ENCODE measurements at regions not wholly inside any gene's neighbourhood (a gene's known extent, or its start where the extent isn't known, plus 50 kb on each side); places are given as distances from the start of the nearest gene placed in this dataset.

- no peaks in the 10 kb centered on the region for H3K27me3 ChIP-seq (ENCODE audit: control insufficient read depth in 3 of 3, insufficient read depth in 3 of 3, low read length in 3 of 3)
- H3K4me1 ChIP-seq (ENCODE audit: control insufficient read depth in 3 of 3, insufficient read depth in 3 of 3, low read length in 3 of 3): no peaks in the 10 kb centered on the region
- no peaks in the 10 kb centered on the region for H3K9me3 ChIP-seq (ENCODE audit: control insufficient read depth in 3 of 3, low read length in 3 of 3)
- H3K9ac ChIP-seq (ENCODE audit: low read depth in 1 of 3, low read length in 3 of 3): no peak overlapping the region
- no peak overlapping the region for H3K4me3 ChIP-seq (ENCODE audit: low read length in 3 of 3)
- no peaks in the 10 kb centered on the region for H3K36me3 ChIP-seq (ENCODE audit: control insufficient read depth in 3 of 3, insufficient read depth in 3 of 3, low read length in 3 of 3)
- H3K27ac ChIP-seq (ENCODE audit: low read depth, low read length): no peak overlapping the region
These were observed 360.3 kb upstream of the NOCT start for GRCh38 chr4:138655286-138655685.

GRCh38 chr4:138650929-138651448 lies 364.6 kb upstream of the NOCT start:
- Histone ChIP-seq H3K36me3 (ENCODE audit: control insufficient read depth in 3 of 3, insufficient read depth in 3 of 3, low read length in 3 of 3) (no peaks in the 10 kb centered on the region), H3K27ac (ENCODE audit: low read depth, low read length) (no peak overlapping the region), H3K27me3 (ENCODE audit: control insufficient read depth in 3 of 3, insufficient read depth in 3 of 3, low read length in 3 of 3) (no peaks in the 10 kb centered on the region), H3K4me3 (ENCODE audit: low read length in 3 of 3) (no peak overlapping the region), H3K4me1 (ENCODE audit: control insufficient read depth in 3 of 3, insufficient read depth in 3 of 3, low read length in 3 of 3) (no peaks in the 10 kb centered on the region), H3K9ac (ENCODE audit: low read depth in 1 of 3, low read length in 3 of 3) (no peak overlapping the region), H3K9me3 (ENCODE audit: control insufficient read depth in 3 of 3, low read length in 3 of 3) (no peaks in the 10 kb centered on the region)

GRCh38 chr4:138650495-138650894 lies 365.1 kb upstream of the NOCT start:
- H3K27ac ChIP-seq (ENCODE audit: low read depth, low read length): no peak overlapping the region
- no peaks in the 10 kb centered on the region for H3K36me3 ChIP-seq (ENCODE audit: control insufficient read depth in 3 of 3, insufficient read depth in 3 of 3, low read length in 3 of 3)
- H3K4me1 ChIP-seq (ENCODE audit: control insufficient read depth in 3 of 3, insufficient read depth in 3 of 3, low read length in 3 of 3): no peaks in the 10 kb centered on the region
- no peak overlapping the region for H3K4me3 ChIP-seq (ENCODE audit: low read length in 3 of 3)
- no peak overlapping the region for H3K9ac ChIP-seq (ENCODE audit: low read depth in 1 of 3, low read length in 3 of 3)
- no peaks in the 10 kb centered on the region for H3K27me3 ChIP-seq (ENCODE audit: control insufficient read depth in 3 of 3, insufficient read depth in 3 of 3, low read length in 3 of 3)
- no peaks in the 10 kb centered on the region for H3K9me3 ChIP-seq (ENCODE audit: control insufficient read depth in 3 of 3, low read length in 3 of 3)

GRCh38 chr4:138647433-138647832 lies 368.1 kb upstream of the NOCT start:
- Histone ChIP-seq H3K4me1 (ENCODE audit: control insufficient read depth in 3 of 3, insufficient read depth in 3 of 3, low read length in 3 of 3) (no peaks in the 10 kb centered on the region), H3K9ac (ENCODE audit: low read depth in 1 of 3, low read length in 3 of 3) (no peak overlapping the region), H3K4me3 (ENCODE audit: low read length in 3 of 3) (no peak overlapping the region), H3K27ac (ENCODE audit: low read depth, low read length) (no peak overlapping the region), H3K9me3 (ENCODE audit: control insufficient read depth in 3 of 3, low read length in 3 of 3) (no peaks in the 10 kb centered on the region), H3K27me3 (ENCODE audit: control insufficient read depth in 3 of 3, insufficient read depth in 3 of 3, low read length in 3 of 3) (no peaks in the 10 kb centered on the region), H3K36me3 (ENCODE audit: control insufficient read depth in 3 of 3, insufficient read depth in 3 of 3, low read length in 3 of 3) (no peaks in the 10 kb centered on the region)

GRCh38 chr4:138646383-138646782 lies 369.2 kb upstream of the NOCT start:
- Histone ChIP-seq H3K9me3 (ENCODE audit: control insufficient read depth in 3 of 3, low read length in 3 of 3) (no peaks in the 10 kb centered on the region), H3K27me3 (ENCODE audit: control insufficient read depth in 3 of 3, insufficient read depth in 3 of 3, low read length in 3 of 3) (no peaks in the 10 kb centered on the region), H3K27ac (ENCODE audit: low read depth, low read length) (no peak overlapping the region), H3K4me1 (ENCODE audit: control insufficient read depth in 3 of 3, insufficient read depth in 3 of 3, low read length in 3 of 3) (no peaks in the 10 kb centered on the region), H3K9ac (ENCODE audit: low read depth in 1 of 3, low read length in 3 of 3) (no peak overlapping the region), H3K36me3 (ENCODE audit: control insufficient read depth in 3 of 3, insufficient read depth in 3 of 3, low read length in 3 of 3) (no peaks in the 10 kb centered on the region), H3K4me3 (ENCODE audit: low read length in 3 of 3) (no peak overlapping the region)

GRCh38 chr4:138645289-138645688 lies 370.3 kb upstream of the NOCT start:
- Histone ChIP-seq H3K4me3 (ENCODE audit: low read length in 3 of 3) (no peak overlapping the region), H3K27ac (ENCODE audit: low read depth, low read length) (no peak overlapping the region), H3K36me3 (ENCODE audit: control insufficient read depth in 3 of 3, insufficient read depth in 3 of 3, low read length in 3 of 3) (no peaks in the 10 kb centered on the region), H3K4me1 (ENCODE audit: control insufficient read depth in 3 of 3, insufficient read depth in 3 of 3, low read length in 3 of 3) (no peaks in the 10 kb centered on the region), H3K9ac (ENCODE audit: low read depth in 1 of 3, low read length in 3 of 3) (no peak overlapping the region), H3K27me3 (ENCODE audit: control insufficient read depth in 3 of 3, insufficient read depth in 3 of 3, low read length in 3 of 3) (no peaks in the 10 kb centered on the region), H3K9me3 (ENCODE audit: control insufficient read depth in 3 of 3, low read length in 3 of 3) (no peaks in the 10 kb centered on the region)

GRCh38 chr4:138644322-138644721 lies 371.3 kb upstream of the NOCT start:
- no peak overlapping the region for H3K4me3 ChIP-seq (ENCODE audit: low read length in 3 of 3)
- no peaks in the 10 kb centered on the region for H3K27me3 ChIP-seq (ENCODE audit: control insufficient read depth in 3 of 3, insufficient read depth in 3 of 3, low read length in 3 of 3)
- no peaks in the 10 kb centered on the region for H3K9me3 ChIP-seq (ENCODE audit: control insufficient read depth in 3 of 3, low read length in 3 of 3)
- H3K4me1 ChIP-seq (ENCODE audit: control insufficient read depth in 3 of 3, insufficient read depth in 3 of 3, low read length in 3 of 3): no peaks in the 10 kb centered on the region
- no peaks in the 10 kb centered on the region for H3K36me3 ChIP-seq (ENCODE audit: control insufficient read depth in 3 of 3, insufficient read depth in 3 of 3, low read length in 3 of 3)
- H3K27ac ChIP-seq (ENCODE audit: low read depth, low read length): no peak overlapping the region
- H3K9ac ChIP-seq (ENCODE audit: low read depth in 1 of 3, low read length in 3 of 3): no peak overlapping the region

- Histone ChIP-seq H3K4me3 (ENCODE audit: low read length in 3 of 3) (no peak overlapping the region), H3K9ac (ENCODE audit: low read depth in 1 of 3, low read length in 3 of 3) (no peak overlapping the region), H3K4me1 (ENCODE audit: control insufficient read depth in 3 of 3, insufficient read depth in 3 of 3, low read length in 3 of 3) (no peaks in the 10 kb centered on the region), H3K36me3 (ENCODE audit: control insufficient read depth in 3 of 3, insufficient read depth in 3 of 3, low read length in 3 of 3) (no peaks in the 10 kb centered on the region), H3K9me3 (ENCODE audit: control insufficient read depth in 3 of 3, low read length in 3 of 3) (no peaks in the 10 kb centered on the region), H3K27ac (ENCODE audit: low read depth, low read length) (no peak overlapping the region), H3K27me3 (ENCODE audit: control insufficient read depth in 3 of 3, insufficient read depth in 3 of 3, low read length in 3 of 3) (no peaks in the 10 kb centered on the region)
These were observed 371.8 kb upstream of the NOCT start for GRCh38 chr4:138643827-138644226.

GRCh38 chr4:138639018-138639741 lies 376.4 kb upstream of the NOCT start:
- no peaks in the 10 kb centered on the region for H3K9me3 ChIP-seq (ENCODE audit: control insufficient read depth in 3 of 3, low read length in 3 of 3)
- H3K9ac ChIP-seq (ENCODE audit: low read depth in 1 of 3, low read length in 3 of 3): no peak overlapping the region
- H3K36me3 ChIP-seq (ENCODE audit: control insufficient read depth in 3 of 3, insufficient read depth in 3 of 3, low read length in 3 of 3): no peaks in the 10 kb centered on the region
- no peak overlapping the region for H3K27ac ChIP-seq (ENCODE audit: low read depth, low read length)
- no peak overlapping the region for H3K4me3 ChIP-seq (ENCODE audit: low read length in 3 of 3)
- H3K27me3 ChIP-seq (ENCODE audit: control insufficient read depth in 3 of 3, insufficient read depth in 3 of 3, low read length in 3 of 3): no peaks in the 10 kb centered on the region
- no peaks in the 10 kb centered on the region for H3K4me1 ChIP-seq (ENCODE audit: control insufficient read depth in 3 of 3, insufficient read depth in 3 of 3, low read length in 3 of 3)

GRCh38 chr4:138636781-138637180 lies 378.8 kb upstream of the NOCT start:
- Histone ChIP-seq H3K27me3 (ENCODE audit: control insufficient read depth in 3 of 3, insufficient read depth in 3 of 3, low read length in 3 of 3) (no peaks in the 10 kb centered on the region), H3K4me3 (ENCODE audit: low read length in 3 of 3) (no peak overlapping the region), H3K36me3 (ENCODE audit: control insufficient read depth in 3 of 3, insufficient read depth in 3 of 3, low read length in 3 of 3) (no peaks in the 10 kb centered on the region), H3K4me1 (ENCODE audit: control insufficient read depth in 3 of 3, insufficient read depth in 3 of 3, low read length in 3 of 3) (no peaks in the 10 kb centered on the region), H3K9me3 (ENCODE audit: control insufficient read depth in 3 of 3, low read length in 3 of 3) (no peaks in the 10 kb centered on the region), H3K27ac (ENCODE audit: low read depth, low read length) (no peak overlapping the region), H3K9ac (ENCODE audit: low read depth in 1 of 3, low read length in 3 of 3) (no peak overlapping the region)
